ENCODE measurements at regions not wholly inside any gene's neighbourhood (a gene's known extent, or its start where the extent isn't known, plus 50 kb on each side); places are given as distances from the start of the nearest gene placed in this dataset.

DNA sequence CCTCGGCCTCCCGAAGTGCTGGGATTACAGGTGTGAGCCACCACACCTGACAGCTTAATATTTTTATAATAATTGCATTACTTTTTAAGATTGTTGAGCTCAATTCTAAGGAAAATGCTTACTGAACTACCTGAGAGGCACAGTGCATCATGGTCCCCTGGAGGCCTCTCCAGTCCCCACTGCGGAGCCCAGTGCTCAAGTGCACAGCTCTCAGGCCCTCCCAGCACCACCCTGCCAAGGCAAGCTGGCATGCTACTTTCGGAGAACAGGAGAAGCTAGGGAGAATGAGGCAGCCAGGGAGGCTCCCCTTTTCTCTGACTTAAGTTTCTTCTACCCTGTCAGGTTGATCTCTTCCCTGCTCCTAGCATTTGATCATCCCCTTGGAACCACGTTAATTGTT, 64.2 kb upstream of the CECR2 start:
- H3K27ac ChIP-seq (ENCODE audit: insufficient read depth, low read length): no peak overlapping the region

More for the DNA sequence above, 64.2 kb upstream of the CECR2 start:
- BruUV-seq (replicated peaks): no TSS peak
- WGBS, 2 experiments (ENCODE audit: extremely low coverage in 2 of 2, insufficient read length in 1 of 2): no CpG with 5 or more reads among the region's 5 CpGs
- ATAC-seq (ENCODE audit: low read depth): no peak
- Histone ChIP-seq H4K8ac (ENCODE audit: low read depth in 2 of 2, low read length in 2 of 2) (no peak overlapping the region), H3K23ac (ENCODE audit: low read depth, low read length) (no peak overlapping the region), H3K4ac (ENCODE audit: low read depth, low read length) (no peak overlapping the region), H2BK5ac (ENCODE audit: low read depth, low read length, poor library complexity, severe bottlenecking) (no peak overlapping the region), H3K27me3 (ENCODE audit: control insufficient read depth, insufficient read depth, low read length) (no peaks in the 10 kb centered on the region), H2BK120ac (ENCODE audit: low read depth, low read length) (no peak overlapping the region), H2BK20ac (ENCODE audit: low read depth, low read length) (no peak overlapping the region), H3K56ac (ENCODE audit: extremely low read depth, insufficient read depth, low read length) (no peak overlapping the region), H4K5ac (ENCODE audit: low read depth, low read length) (no peak overlapping the region), H3K79me1 (ENCODE audit: low read depth in 1 of 2, low read length in 2 of 2) (no peaks in the 10 kb centered on the region), H2AK9ac (replicated peaks; ENCODE audit: low read depth, low read length, poor library complexity) (no peak overlapping the region), H4K20me1 (ENCODE audit: insufficient read depth, low read length) (no peaks in the 10 kb centered on the region), H2AFZ (replicated peaks; ENCODE audit: low read length, poor library complexity) (no peak overlapping the region), H3K14ac (replicated peaks; ENCODE audit: low read depth, low read length) (no peak overlapping the region), H3K4me3 (ENCODE audit: insufficient read depth, low read depth, low read length) (no peak overlapping the region), H2AK5ac (ENCODE audit: low read depth, low read length) (no peak overlapping the region), H4K91ac (ENCODE audit: insufficient read depth, low read depth, low read length) (no peak overlapping the region), H3K4me2 (ENCODE audit: low read depth, low read length) (no peak overlapping the region), H3K9me3 (ENCODE audit: control insufficient read depth, insufficient read depth, low read length) (0 out of 2 replicates have a peak, but pooled peaks cover 3% of the 10 kb centered on the region), H2BK15ac (ENCODE audit: low read depth, low read length) (no peak overlapping the region), H3K9me1 (ENCODE audit: insufficient read depth, low read length) (no peaks in the 10 kb centered on the region), H3K36me3 (ENCODE audit: control insufficient read depth, insufficient read depth, low read length) (no peaks in the 10 kb centered on the region), H3K4me1 (ENCODE audit: control insufficient read depth, insufficient read depth, low read length) (no peaks in the 10 kb centered on the region), H3K18ac (ENCODE audit: low read depth, low read length) (no peak overlapping the region), H3K9ac (ENCODE audit: low read depth, low read length) (no peak overlapping the region)
- in situ Hi-C loops (cut with MboI; ENCODE audit: low sequenced_read_pairs): no loop called here
- no peak for DNase-seq
- POLR2A ChIA-PET (ENCODE audit: unreplicated experiment): no interaction called here
- CTCF ChIA-PET: interaction anchor here (0.6 kb wide), 1 partner anchor 28 kb away, joined by 3 read pairs; no protein-coding TSS in a partner anchor
- dilution Hi-C loops (cut with HindIII; ENCODE audit: low sequenced_read_pairs, unreplicated experiment): no loop called here
- TF ChIP-seq RFX5 (IDR thresholded peaks at IDR 0.05; ENCODE audit: low read depth, low read length): no peak
- no peak for TF ChIP-seq MAFK (IDR thresholded peaks at IDR 0.05; ENCODE audit: low read depth, low read length)
- no peak for TF ChIP-seq MAZ (IDR thresholded peaks at IDR 0.05; ENCODE audit: borderline replicate concordance, low read depth, low read length)
- TF ChIP-seq RAD21 (IDR thresholded peaks at IDR 0.05; ENCODE audit: low read length): no peak
- no peak for TF ChIP-seq NFE2L2 (IDR thresholded peaks at IDR 0.05; ENCODE audit: low read depth, low read length)
- TF ChIP-seq RCOR1 (IDR thresholded peaks at IDR 0.05; ENCODE audit: insufficient replicate concordance, low read length): no peak
- TF ChIP-seq SMC3 (IDR thresholded peaks at IDR 0.05; ENCODE audit: low read depth, low read length): no peak
- TF ChIP-seq BHLHE40 (IDR thresholded peaks at IDR 0.05; ENCODE audit: low read depth, low read length): no peak
- TF ChIP-seq CHD1 (IDR thresholded peaks at IDR 0.05; ENCODE audit: low read depth, low read length): no peak
- no peak for TF ChIP-seq CTCF (conservative IDR thresholded peaks at IDR 0.05; ENCODE audit: low read depth, low read length)
- no peak for TF ChIP-seq USF2 (IDR thresholded peaks at IDR 0.05; ENCODE audit: low read depth, low read length)
- no peak for TF ChIP-seq FOS (IDR thresholded peaks at IDR 0.05; ENCODE audit: low read depth, low read length)
- TF ChIP-seq POLR2A (IDR thresholded peaks at IDR 0.05; ENCODE audit: low read depth, low read length): no peak
- intact Hi-C loops (cut with micrococcal nuclease): no loop called here

All from IMR-90 (cell line).